HTR-8/SVneo (cell line): ENCODE measurements at regions not wholly inside any gene's neighbourhood (a gene's known extent, or its start where the extent isn't known, plus 50 kb on each side); places are given as distances from the start of the nearest gene placed in this dataset.
"Not testable (repeated sequence)": the region's sequence is repeated elsewhere in the genome, so short reads cannot be mapped to it uniquely, and the experiment has no call there.

Experiments
- DNase-seq: peaks from one replicate; pipeline ENCODE4 v3.0.0; 2011; ENCODE audit warnings: low spot score, mixed read lengths; ENCODE audit not compliant: insufficient read length
- FAIRE-seq: peaks from 2 replicates; lab custom pipeline; 2011; peaks lifted over from hg19 to GRCh38; lab: Jason Lieb, UNC

GRCh38 chr17:14748036-14748710 lies 447.3 kb downstream of the HS3ST3B1 start:
- DNase-seq (no peak), FAIRE-seq (no peak)

- no peak for FAIRE-seq
- no peak for DNase-seq
These were observed 446.7 kb downstream of the HS3ST3B1 start for GRCh38 chr17:14747603-14747950.

GRCh38 chr17:14746822-14747602 lies 446.1 kb downstream of the HS3ST3B1 start:
- FAIRE-seq: peak; percentile 84
- DNase-seq: no peak

- FAIRE-seq (no peak), DNase-seq (no peak)
These were observed 444.7 kb downstream of the HS3ST3B1 start for GRCh38 chr17:14745541-14745940.

GRCh38 chr17:14744761-14745473 lies 444.0 kb downstream of the HS3ST3B1 start:
- no peak for DNase-seq
- FAIRE-seq: peak; percentile 9

GRCh38 chr17:14741491-14741890 lies 440.6 kb downstream of the HS3ST3B1 start:
- no peak for FAIRE-seq
- DNase-seq: no peak

DNA sequence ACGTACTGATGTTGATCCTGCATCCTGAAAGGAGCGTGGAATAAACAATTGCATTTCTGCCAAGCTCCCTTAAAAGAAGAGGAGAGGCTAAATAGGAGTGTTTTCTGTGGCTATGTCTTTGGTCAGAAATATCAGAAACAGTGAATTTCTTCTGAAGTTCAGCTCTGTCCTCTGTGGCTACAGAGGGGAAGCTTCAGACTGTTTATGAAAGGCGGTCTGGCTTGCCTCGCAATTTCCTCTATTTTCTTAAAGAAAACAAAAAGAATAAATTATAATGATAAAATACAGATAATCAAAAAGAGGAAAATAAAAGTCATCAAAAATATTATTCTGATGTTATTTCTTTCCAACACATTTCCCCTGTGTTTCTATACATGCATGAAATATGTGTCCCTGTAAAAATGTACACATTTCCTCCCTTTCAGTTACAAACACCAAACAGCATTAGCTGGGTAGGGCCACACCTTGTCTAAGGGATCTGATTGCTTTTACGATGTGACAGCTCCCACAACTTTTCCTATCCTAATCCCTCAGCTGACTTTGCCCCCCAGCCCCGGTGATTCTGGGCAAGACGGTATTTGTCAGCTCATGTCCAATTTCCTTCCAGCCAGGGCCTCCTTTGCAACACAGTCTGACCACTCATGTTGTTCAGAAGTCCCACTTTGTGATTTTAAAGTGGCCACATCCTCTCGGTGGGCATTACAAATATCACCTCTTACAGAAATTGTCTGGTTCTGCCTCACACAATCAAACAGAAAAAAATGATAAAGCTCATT lies 439.0 kb downstream of the HS3ST3B1 start:
- FAIRE-seq: peak; percentile 69
- DNase-seq: no peak

DNA sequence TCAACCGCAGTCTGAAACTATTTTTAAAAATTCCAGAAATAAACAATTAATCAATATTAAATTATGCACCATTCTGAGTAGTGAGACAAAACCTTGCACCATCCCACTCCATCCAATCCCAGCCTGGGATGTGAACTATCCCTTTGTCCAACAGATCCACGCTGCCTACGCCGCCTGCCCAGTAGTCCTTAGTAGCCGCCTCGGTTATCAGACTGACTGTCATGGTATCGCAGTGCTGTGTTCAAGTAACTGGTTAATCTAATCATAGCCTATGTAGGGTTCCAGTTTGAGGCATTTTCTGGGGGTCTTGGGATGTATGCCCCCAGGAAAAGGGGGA lies 437.7 kb downstream of the HS3ST3B1 start:
- DNase-seq (no peak), FAIRE-seq (no peak)

DNA sequence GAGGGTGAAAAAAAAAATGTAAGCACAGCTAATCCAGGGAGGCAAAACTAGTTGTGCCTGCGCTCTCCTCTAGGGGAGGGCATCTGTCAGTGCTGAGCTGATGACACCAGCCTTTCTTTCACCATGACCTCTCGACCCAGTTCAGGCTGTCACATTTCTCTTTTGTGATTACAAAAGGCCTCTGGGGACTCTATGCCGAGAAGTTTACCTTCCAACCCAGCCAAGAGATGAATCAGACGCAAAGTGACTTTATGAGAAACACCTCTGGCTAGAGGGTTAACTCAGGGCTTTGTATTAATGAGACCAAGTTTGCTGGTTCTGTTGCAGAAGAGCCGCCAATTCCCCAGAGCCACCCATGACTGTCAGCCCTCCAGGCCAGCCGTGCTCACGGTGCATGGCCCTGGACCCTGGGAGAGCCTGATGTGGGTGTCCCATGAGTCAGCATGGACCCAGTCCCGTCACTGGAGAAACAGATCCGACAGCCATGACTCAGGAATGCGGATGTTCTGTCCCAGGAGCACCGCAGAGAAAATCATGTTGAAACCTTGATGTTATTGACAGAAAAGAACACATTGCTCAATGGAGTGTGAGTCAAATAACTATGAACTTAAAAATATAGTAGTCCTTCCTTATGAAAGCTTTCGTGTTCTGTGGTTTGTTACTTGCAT lies 437.2 kb downstream of the HS3ST3B1 start:
- peak; percentile 98 for DNase-seq
- peak; percentile 97 for FAIRE-seq

DNA sequence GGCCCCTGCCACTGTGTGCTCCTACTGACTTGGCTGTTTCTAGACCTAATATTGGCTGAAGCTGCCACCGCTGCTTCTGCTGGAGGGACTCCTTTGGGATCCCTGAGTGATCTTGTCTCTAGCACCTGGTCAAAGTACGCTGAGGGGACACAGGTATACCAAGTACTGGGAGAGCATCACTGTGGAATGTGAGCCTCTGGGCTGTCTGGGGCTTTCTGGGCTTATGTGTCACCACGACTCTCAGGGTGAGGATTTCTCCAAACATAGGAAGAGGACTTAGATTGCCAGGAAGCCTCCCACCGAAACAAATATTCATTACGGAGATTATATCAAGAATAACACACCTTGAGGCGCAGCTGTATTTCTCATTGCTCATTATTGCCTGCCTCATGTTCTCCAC lies 435.8 kb downstream of the HS3ST3B1 start:
- DNase-seq (no peak), FAIRE-seq (no peak)

- DNase-seq (no peak), FAIRE-seq (no peak)
These were observed 432.5 kb downstream of the HS3ST3B1 start for GRCh38 chr17:14733376-14733775.

DNA sequence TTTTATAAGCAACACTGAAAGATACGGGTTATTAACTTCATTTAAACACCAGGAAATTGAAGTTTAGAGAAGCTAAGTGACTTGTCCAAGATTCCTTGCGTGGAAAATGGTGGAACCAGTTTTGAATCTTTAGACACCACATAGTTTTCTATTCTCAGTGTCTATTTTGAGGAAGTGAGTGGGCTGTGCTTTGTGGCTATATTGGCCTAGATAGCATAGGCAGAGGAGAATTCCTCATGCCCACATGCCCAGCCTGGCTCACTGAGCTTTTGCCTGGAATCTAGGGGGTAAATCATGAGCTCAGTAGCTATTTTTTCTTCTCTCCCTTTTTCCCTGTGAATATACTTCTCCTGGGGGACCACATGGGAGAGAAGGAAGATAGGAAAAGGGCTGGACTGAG lies 431.3 kb downstream of the HS3ST3B1 start:
- DNase-seq (no peak), FAIRE-seq (no peak)

- FAIRE-seq: no peak
These were observed 430.7 kb downstream of the HS3ST3B1 start for GRCh38 chr17:14731591-14731990.

DNA sequence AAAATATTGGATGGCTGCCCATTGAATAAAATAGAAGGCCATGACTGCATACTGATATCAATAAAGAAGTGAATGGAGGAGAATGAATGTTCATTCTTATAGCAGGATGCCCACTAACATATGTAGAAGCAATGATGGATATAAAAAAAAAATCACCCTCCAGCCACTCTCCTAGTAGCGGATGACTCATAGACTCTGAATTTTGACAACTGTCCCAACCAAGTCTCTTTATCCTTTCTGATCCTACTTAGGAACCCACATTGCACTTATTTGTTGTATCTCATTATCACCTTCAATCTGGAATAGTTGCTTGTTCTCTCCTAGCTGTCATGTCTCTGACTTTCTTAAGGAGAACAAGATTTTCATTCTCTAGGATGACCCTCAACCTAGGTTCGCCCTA lies 429.9 kb downstream of the HS3ST3B1 start:
- FAIRE-seq: no peak
- DNase-seq: no peak

More at GRCh38 chr17:14731591-14731990, 430.7 kb downstream of the HS3ST3B1 start:
- no peak for DNase-seq

- no peak for DNase-seq
- no peak for FAIRE-seq
These were observed 424.8 kb downstream of the HS3ST3B1 start for GRCh38 chr17:14725729-14726128.

DNA sequence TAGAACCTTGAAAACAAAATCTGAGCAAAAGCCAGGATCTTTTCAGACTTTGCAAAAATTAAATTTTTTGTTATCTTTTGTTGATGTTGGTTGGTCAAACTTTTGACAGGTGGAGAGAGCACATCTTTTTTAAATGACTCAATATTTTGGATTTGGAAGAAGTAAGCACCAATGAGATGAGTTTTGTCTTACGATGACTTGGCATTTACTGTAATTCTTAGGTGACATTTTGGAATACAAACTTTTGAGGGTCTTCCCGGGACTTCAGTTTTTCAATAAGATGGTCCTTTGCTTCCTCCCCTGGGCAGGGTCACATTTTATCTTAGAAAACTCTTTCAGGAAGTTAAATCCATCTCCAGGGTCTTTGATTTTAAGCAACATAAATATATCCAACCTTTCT lies 423.9 kb downstream of the HS3ST3B1 start:
- no peak for FAIRE-seq
- DNase-seq: no peak

- not testable (repeated sequence) for DNase-seq, FAIRE-seq
These were observed 422.5 kb downstream of the HS3ST3B1 start for GRCh38 chr17:14723349-14723748.

- FAIRE-seq: no peak
These were observed 419.1 kb downstream of the HS3ST3B1 start for GRCh38 chr17:14719942-14720341.

GRCh38 chr17:14717859-14718258 lies 417.0 kb downstream of the HS3ST3B1 start:
- FAIRE-seq (peak; percentile 9), DNase-seq (no peak)

More at GRCh38 chr17:14719942-14720341, 419.1 kb downstream of the HS3ST3B1 start:
- DNase-seq: no peak

DNA sequence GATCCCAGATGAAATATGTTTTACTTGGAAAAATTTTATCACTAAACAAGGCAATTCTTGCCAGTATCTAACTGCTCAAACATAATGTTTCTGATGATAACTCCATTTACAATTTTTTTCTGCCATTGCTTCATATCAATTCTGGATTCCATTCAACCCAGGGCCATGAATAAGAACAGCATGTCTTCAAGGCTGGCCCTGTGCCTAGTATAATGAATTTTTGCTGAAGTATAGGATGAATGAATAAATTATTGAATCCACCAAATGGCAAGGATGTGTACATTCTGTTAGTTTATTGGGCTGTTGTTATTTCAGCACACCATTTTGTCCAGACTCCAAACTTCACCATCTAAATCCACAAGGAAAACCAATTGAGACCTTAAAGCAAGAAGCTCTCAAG lies 414.7 kb downstream of the HS3ST3B1 start:
- FAIRE-seq (no peak), DNase-seq (no peak)
